ENCODE measurements at regions not wholly inside any gene's neighbourhood (a gene's known extent, or its start where the extent isn't known, plus 50 kb on each side); places are given as distances from the start of the nearest gene placed in this dataset.
"Not testable (repeated sequence)": the region's sequence is repeated elsewhere in the genome, so short reads cannot be mapped to it uniquely, and the experiment has no call there.

GRCh38 chr3:3902161-3902560 is 102.9 kb downstream of the LRRN1 start:
- DNase-seq (ENCODE audit: low read depth, low spot score) = peak; percentile 30

GRCh38 chr3:3906171-3906570 is 106.9 kb downstream of the LRRN1 start:
- DNase-seq (ENCODE audit: low read depth, low spot score) = no peak

- no peak for DNase-seq (ENCODE audit: low read depth, low spot score)
These were observed 107.8 kb downstream of the LRRN1 start for GRCh38 chr3:3907023-3907422.

GRCh38 chr3:3918763-3919162 is 119.5 kb downstream of the LRRN1 start:
- no peak for DNase-seq (ENCODE audit: low read depth, low spot score)

GRCh38 chr3:3919316-3919715 is 120.1 kb downstream of the LRRN1 start:
- DNase-seq (ENCODE audit: low read depth, low spot score) = no peak

GRCh38 chr3:3923619-3924018 is 124.4 kb downstream of the LRRN1 start:
- no peak for DNase-seq (ENCODE audit: low read depth, low spot score)

GRCh38 chr3:3927198-3927597 is 128.0 kb downstream of the LRRN1 start:
- DNase-seq (ENCODE audit: low read depth, low spot score) = no peak

- no peak for DNase-seq (ENCODE audit: low read depth, low spot score)
These were observed 128.7 kb downstream of the LRRN1 start for GRCh38 chr3:3927965-3928364.

GRCh38 chr3:3941380-3941779 is 142.1 kb downstream of the LRRN1 start:
- not testable (repeated sequence) for DNase-seq (ENCODE audit: low read depth, low spot score)

- no peak for DNase-seq (ENCODE audit: low read depth, low spot score)
These were observed 151.8 kb downstream of the LRRN1 start for GRCh38 chr3:3951071-3951470.

GRCh38 chr3:3951501-3951900 is 152.3 kb downstream of the LRRN1 start:
- DNase-seq (ENCODE audit: low read depth, low spot score) = no peak

GRCh38 chr3:3962867-3963266 is 163.6 kb downstream of the LRRN1 start:
- not testable (repeated sequence) for DNase-seq (ENCODE audit: low read depth, low spot score)

- no peak for DNase-seq (ENCODE audit: low read depth, low spot score)
These were observed 184.8 kb downstream of the LRRN1 start for GRCh38 chr3:3984053-3984452.

- no peak for DNase-seq (ENCODE audit: low read depth, low spot score)
These were observed 192.4 kb downstream of the LRRN1 start for GRCh38 chr3:3991598-3991997.

GRCh38 chr3:3992312-3992874 is 193.2 kb downstream of the LRRN1 start:
- no peak for DNase-seq (ENCODE audit: low read depth, low spot score)

GRCh38 chr3:3998140-3998922 is 199.1 kb downstream of the LRRN1 start:
- peak; percentile 76 for DNase-seq (ENCODE audit: low read depth, low spot score)

- not testable (repeated sequence) for DNase-seq (ENCODE audit: low read depth, low spot score)
These were observed 200.1 kb downstream of the LRRN1 start for GRCh38 chr3:3999340-3999739.

GRCh38 chr3:4001976-4002375 is 202.7 kb downstream of the LRRN1 start:
- no peak for DNase-seq (ENCODE audit: low read depth, low spot score)

- peak; percentile 34 for DNase-seq (ENCODE audit: low read depth, low spot score)
These were observed 207.1 kb downstream of the LRRN1 start for GRCh38 chr3:4006288-4006687.

GRCh38 chr3:4008205-4008604 is 209.0 kb downstream of the LRRN1 start:
- DNase-seq (ENCODE audit: low read depth, low spot score) = no peak

GRCh38 chr3:4011166-4011565 is 211.9 kb downstream of the LRRN1 start:
- DNase-seq (ENCODE audit: low read depth, low spot score) = no peak

- no peak for DNase-seq (ENCODE audit: low read depth, low spot score)
These were observed 216.2 kb downstream of the LRRN1 start for GRCh38 chr3:4015426-4015825.

- no peak for DNase-seq (ENCODE audit: low read depth, low spot score)
These were observed 220.3 kb downstream of the LRRN1 start for GRCh38 chr3:4019501-4019900.
